PFSK-1 (cell line): ENCODE measurements at regions not wholly inside any gene's neighbourhood (a gene's known extent, or its start where the extent isn't known, plus 50 kb on each side); places are given as distances from the start of the nearest gene placed in this dataset.

Source experiments
- FOXP2 ChIP-seq: optimal IDR thresholded peaks from 2 replicates; pipeline ENCODE3; 2011; ENCODE audit warnings: borderline replicate concordance, control low read depth, inconsistent platforms; ENCODE audit not compliant: insufficient read depth; ENCODE audit errors: extremely low read length, extremely low read depth
- POLR2AphosphoS5 ChIP-seq: IDR thresholded peaks from 2 replicates; pipeline ENCODE4 v1.6.1; 2012; ENCODE audit warnings: low read depth, mild to moderate bottlenecking, control low read depth, low read length, moderate library complexity
- REST ChIP-seq, 2 experiments: IDR thresholded peaks; 2 replicates each; pipeline versions ENCODE4 v1.6.1 to v1.8.0; 2011 to 2012; ENCODE audit warnings: low read depth in 2 of 2, low read length in 2 of 2, control low read depth in 1 of 2, inconsistent platforms in 1 of 2, mild to moderate bottlenecking in 1 of 2, moderate library complexity in 1 of 2; ENCODE audit not compliant: insufficient read depth in 1 of 2
- SIN3A ChIP-seq: IDR thresholded peaks from 2 replicates; pipeline ENCODE4 v1.6.1; 2012; ENCODE audit warnings: mild to moderate bottlenecking, low read length, moderate library complexity, borderline replicate concordance; ENCODE audit not compliant: insufficient read depth
- TAF1 ChIP-seq: IDR thresholded peaks from 2 replicates; pipeline ENCODE4 v1.6.1; 2012; ENCODE audit warnings: low read length, control low read depth, borderline replicate concordance; ENCODE audit not compliant: insufficient read depth

DNA sequence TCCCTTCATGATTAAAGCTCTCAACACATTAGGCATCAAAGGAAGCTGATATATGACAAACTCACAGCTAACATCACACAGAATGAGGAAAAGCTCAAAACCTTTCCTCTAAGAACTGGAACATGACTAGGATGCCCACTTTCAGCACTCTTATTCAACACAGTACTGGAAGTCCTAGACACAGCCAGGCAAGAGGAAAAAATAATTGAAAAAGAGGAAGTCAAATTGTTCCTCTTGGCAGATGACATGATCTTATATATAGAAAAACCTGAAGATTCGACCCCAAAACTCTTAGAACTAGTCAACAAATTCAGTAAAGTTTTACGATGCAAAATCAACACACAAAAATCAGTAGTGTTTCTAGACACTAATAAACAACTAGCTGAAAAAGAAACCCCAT is 144.3 kb upstream of the NREP start:
- TF ChIP-seq SIN3A, result no peak
- TF ChIP-seq FOXP2, result no peak
- TF ChIP-seq POLR2AphosphoS5, result no peak
- no peak for TF ChIP-seq REST (IDR thresholded peaks at IDR 0.05; ENCODE audit: insufficient read depth in 1 of 2, low read depth in 2 of 2, low read length in 2 of 2)
- TF ChIP-seq TAF1, result no peak

DNA sequence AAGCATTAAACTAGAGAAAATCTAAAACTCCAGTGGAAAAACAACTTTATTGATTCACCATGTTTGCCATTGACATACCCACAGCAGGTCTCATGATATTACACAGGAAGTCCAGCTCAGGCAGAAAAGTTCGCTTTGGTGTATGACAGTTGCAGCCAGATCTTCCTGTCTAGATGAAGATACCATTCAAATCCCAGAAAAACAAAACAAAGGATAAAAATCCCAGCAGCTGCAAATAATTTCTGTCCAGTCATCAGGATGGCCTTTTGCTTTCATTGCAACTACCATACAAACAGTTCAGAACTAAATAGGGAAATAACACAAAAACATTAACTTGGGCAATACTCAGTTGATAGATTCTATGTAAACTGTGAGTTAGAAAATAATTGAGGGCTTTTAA is 136.0 kb upstream of the NREP start:
- TF ChIP-seq SIN3A (no peak), TAF1 (no peak), REST (IDR thresholded peaks at IDR 0.05; ENCODE audit: insufficient read depth in 1 of 2, low read depth in 2 of 2, low read length in 2 of 2) (no peak), FOXP2 (no peak), POLR2AphosphoS5 (no peak)

- TF ChIP-seq FOXP2, result no peak
- TF ChIP-seq TAF1, result no peak
- no peak for TF ChIP-seq SIN3A
- no peak for TF ChIP-seq POLR2AphosphoS5
- TF ChIP-seq REST (IDR thresholded peaks at IDR 0.05; ENCODE audit: insufficient read depth in 1 of 2, low read depth in 2 of 2, low read length in 2 of 2), result no peak
These were observed 130.7 kb upstream of the NREP start for GRCh38 chr5:111887706-111888105.

GRCh38 chr5:111869681-111870080 is 112.7 kb upstream of the NREP start:
- TF ChIP-seq TAF1, result no peak
- no peak for TF ChIP-seq FOXP2
- no peak for TF ChIP-seq REST (IDR thresholded peaks at IDR 0.05; ENCODE audit: insufficient read depth in 1 of 2, low read depth in 2 of 2, low read length in 2 of 2)
- no peak for TF ChIP-seq SIN3A
- no peak for TF ChIP-seq POLR2AphosphoS5

- no peak for TF ChIP-seq FOXP2
- TF ChIP-seq REST (IDR thresholded peaks at IDR 0.05; ENCODE audit: insufficient read depth in 1 of 2, low read depth in 2 of 2, low read length in 2 of 2), result no peak
- TF ChIP-seq SIN3A, result no peak
- TF ChIP-seq TAF1, result no peak
- no peak for TF ChIP-seq POLR2AphosphoS5
These were observed 108.4 kb upstream of the NREP start for GRCh38 chr5:111865356-111865755.
